Caco-2 (cell line): ENCODE measurements at regions not wholly inside any gene's neighbourhood (a gene's known extent, or its start where the extent isn't known, plus 50 kb on each side); places are given as distances from the start of the nearest gene placed in this dataset.

Experiments used
- BruUV-seq: library from RNA; stranded (reverse); fragments of 400-500 nt; replicated peaks from 2 replicates; lab custom pipeline; 2021; lab: Mats Ljungman, UMichigan
- CTCF ChIA-PET: fragments of 300-600 bp; sonication (Branson Sonifier 250); formaldehyde crosslinking; loops from one replicate; lab custom pipeline; 2022; ENCODE audit warnings: antibody characterized with exemption; lab: Charles Lee
- POLR2A ChIA-PET: fragments of 300-600 bp; sonication (Branson Sonifier 250); formaldehyde crosslinking; loops from one replicate; lab custom pipeline; 2022; ENCODE audit warnings: antibody characterized with exemption; lab: Charles Lee
- DNase-seq, 2 experiments: peaks; one replicate each; pipeline versions ENCODE4 v3.0.0 to v3.0.0-alpha.2; 2020 to 2022
- H3K27me3 ChIP-seq: replicated peaks from 2 replicates; pipeline ENCODE4 v1.6.0; 2011; ENCODE audit warnings: low read length; ENCODE audit not compliant: control insufficient read depth, insufficient read depth
- H3K36me3 ChIP-seq: 2 replicates; pipeline ENCODE4 v1.5.1; 2011; ENCODE audit warnings: low read length; ENCODE audit not compliant: control insufficient read depth, insufficient read depth
- H3K4me1 ChIP-seq: fragments of 250-450 bp; sonication (Bioruptor Pico); 2 replicates; pipeline ENCODE4 v1.5.1; 2020; ENCODE audit warnings: mild to moderate bottlenecking
- H3K4me3 ChIP-seq: 2 replicates; pipeline ENCODE4 v1.5.1; 2011; ENCODE audit warnings: low read depth, mild to moderate bottlenecking, control low read depth, low read length
- H3K9me3 ChIP-seq: fragments of 250-450 bp; sonication (Bioruptor Pico); 2 replicates; pipeline ENCODE4 v1.5.1; 2020; ENCODE audit warnings: mild to moderate bottlenecking, moderate library complexity
- H3K27ac Mint-ChIP-seq: one replicate; pipeline ENCODE4 v1.8.0; 2022; ENCODE audit warnings: mixed read lengths; ENCODE audit not compliant: unreplicated experiment
- H3K27me3 Mint-ChIP-seq: one replicate; pipeline ENCODE4 v1.8.0; 2022; ENCODE audit warnings: mixed read lengths; ENCODE audit not compliant: insufficient read depth, unreplicated experiment
- H3K36me3 Mint-ChIP-seq: one replicate; pipeline ENCODE4 v1.8.0; 2022; ENCODE audit warnings: mild to moderate bottlenecking, mixed read lengths; ENCODE audit not compliant: insufficient read depth, unreplicated experiment
- H3K4me1 Mint-ChIP-seq: one replicate; pipeline ENCODE4 v1.8.0; 2022; ENCODE audit warnings: low read depth, mixed read lengths; ENCODE audit not compliant: unreplicated experiment
- H3K4me3 Mint-ChIP-seq: one replicate; pipeline ENCODE4 v1.8.0; 2022; ENCODE audit warnings: mild to moderate bottlenecking, moderate library complexity, mixed read lengths; ENCODE audit not compliant: unreplicated experiment
- H3K9me3 Mint-ChIP-seq: one replicate; pipeline ENCODE4 v1.8.0; 2022; ENCODE audit warnings: mixed read lengths; ENCODE audit not compliant: unreplicated experiment
- intact Hi-C: fragments of 100-400 bp; cut with micrococcal nuclease; formaldehyde crosslinking; loops from one replicate; pipeline ENCODE4 v1.10.0; 2022; ENCODE audit not compliant: unreplicated experiment
- TF ChIP-seq, protein P1 (sequence below), 2 experiments: fragments of 200-600 bp in 1 of 2; IDR thresholded peaks; 1 replicate in 1 of 2; 2 replicates in 1 of 2; pipeline versions ENCODE4 v1.5.1 to v1.8.0; 2011 to 2022; ENCODE audit warnings: antibody characterized with exemption in 1 of 2, control low read depth in 1 of 2, inconsistent platforms in 1 of 2, low read depth in 1 of 2, low read length in 1 of 2, mild to moderate bottlenecking in 1 of 2, moderate library complexity in 1 of 2; ENCODE audit not compliant: insufficient read depth in 1 of 2, severe bottlenecking in 1 of 2, unreplicated experiment in 1 of 2

DNA sequence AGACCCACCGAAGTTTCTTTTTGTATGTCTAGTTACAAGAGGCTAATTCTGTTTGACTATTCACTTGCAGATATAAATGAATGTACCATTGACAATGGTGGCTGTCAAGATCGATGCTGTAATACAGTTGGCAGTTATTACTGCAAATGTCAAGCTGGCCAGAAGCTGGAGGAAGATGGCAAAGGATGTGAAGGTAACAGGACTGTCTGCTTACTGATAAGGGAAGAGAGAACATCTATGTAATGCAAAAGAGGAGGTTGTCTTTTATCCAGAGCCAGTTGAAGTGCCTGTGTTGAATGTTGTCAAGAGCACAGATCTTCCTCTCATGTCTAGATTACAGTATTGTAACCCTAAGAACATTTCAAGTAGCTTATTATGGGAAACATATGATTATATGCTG, 549.5 kb upstream of the GOLIM4 start:
- intact Hi-C loops = no loop called here
- H3K9me3 ChIP-seq = no peaks in the 10 kb centered on the region

DNA sequence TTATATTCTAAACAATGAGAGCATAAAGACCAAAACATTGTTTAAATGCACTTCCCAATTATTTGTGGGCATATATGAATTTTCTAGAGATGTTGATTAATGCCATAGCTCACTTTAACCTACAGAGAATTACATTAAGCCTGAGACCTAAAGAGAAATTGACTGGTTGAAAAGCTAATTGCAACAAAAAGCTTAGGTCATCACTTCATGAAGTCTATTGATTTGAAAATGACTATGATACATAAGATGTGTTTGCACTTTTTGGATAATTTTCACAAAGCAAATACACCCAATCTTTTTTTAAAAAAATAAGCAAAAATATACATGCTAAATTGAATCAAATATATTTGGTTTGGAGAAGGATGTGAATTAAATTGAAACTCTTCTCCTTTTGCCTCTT, 532.8 kb upstream of the GOLIM4 start:
- CTCF ChIA-PET = no interaction called here
- intact Hi-C loops = no loop called here

More for the DNA sequence above, 549.5 kb upstream of the GOLIM4 start:
- TF ChIP-seq, protein P1, sequence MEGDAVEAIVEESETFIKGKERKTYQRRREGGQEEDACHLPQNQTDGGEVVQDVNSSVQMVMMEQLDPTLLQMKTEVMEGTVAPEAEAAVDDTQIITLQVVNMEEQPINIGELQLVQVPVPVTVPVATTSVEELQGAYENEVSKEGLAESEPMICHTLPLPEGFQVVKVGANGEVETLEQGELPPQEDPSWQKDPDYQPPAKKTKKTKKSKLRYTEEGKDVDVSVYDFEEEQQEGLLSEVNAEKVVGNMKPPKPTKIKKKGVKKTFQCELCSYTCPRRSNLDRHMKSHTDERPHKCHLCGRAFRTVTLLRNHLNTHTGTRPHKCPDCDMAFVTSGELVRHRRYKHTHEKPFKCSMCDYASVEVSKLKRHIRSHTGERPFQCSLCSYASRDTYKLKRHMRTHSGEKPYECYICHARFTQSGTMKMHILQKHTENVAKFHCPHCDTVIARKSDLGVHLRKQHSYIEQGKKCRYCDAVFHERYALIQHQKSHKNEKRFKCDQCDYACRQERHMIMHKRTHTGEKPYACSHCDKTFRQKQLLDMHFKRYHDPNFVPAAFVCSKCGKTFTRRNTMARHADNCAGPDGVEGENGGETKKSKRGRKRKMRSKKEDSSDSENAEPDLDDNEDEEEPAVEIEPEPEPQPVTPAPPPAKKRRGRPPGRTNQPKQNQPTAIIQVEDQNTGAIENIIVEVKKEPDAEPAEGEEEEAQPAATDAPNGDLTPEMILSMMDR (IDR thresholded peaks at IDR 0.05; ENCODE audit: insufficient read depth in 1 of 2, low read depth in 1 of 2, low read length in 1 of 2, severe bottlenecking in 1 of 2, unreplicated experiment in 1 of 2) = no peak
- Mint-ChIP-seq H3K4me3 (no peak overlapping the region), H3K27ac (no peak overlapping the region), H3K9me3 (no peaks in the 10 kb centered on the region), H3K27me3 (no peaks in the 10 kb centered on the region), H3K36me3 (no peaks in the 10 kb centered on the region), H3K4me1 (no peaks in the 10 kb centered on the region)
- Histone ChIP-seq H3K27me3 (no peaks in the 10 kb centered on the region), H3K4me1 (no peaks in the 10 kb centered on the region), H3K4me3 (no peak overlapping the region), H3K36me3 (no peaks in the 10 kb centered on the region)
- BruUV-seq = no TSS peak
- POLR2A ChIA-PET = no interaction called here
- CTCF ChIA-PET = no interaction called here
- DNase-seq = no peak

DNA sequence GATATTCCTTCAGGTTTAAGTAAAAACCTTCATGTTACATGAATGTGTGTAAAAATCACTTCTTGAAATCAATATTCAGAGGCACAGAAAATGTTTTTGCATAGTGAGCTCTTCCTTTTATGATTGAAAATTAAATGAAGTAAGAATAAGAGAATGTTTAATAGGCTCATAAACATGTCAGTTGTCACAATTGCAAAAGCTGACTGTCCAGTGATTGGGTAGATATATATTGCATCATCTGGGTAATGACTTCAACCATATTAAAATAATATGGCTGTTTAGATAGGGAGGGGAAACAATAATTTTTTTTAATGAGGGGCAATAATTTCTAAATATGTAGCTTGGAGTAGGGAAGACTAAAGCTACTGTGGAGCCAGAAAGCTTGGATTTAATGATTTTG, 529.8 kb upstream of the GOLIM4 start:
- no TSS peak for BruUV-seq
- TF ChIP-seq, protein P1 (IDR thresholded peaks at IDR 0.05; ENCODE audit: insufficient read depth in 1 of 2, low read depth in 1 of 2, low read length in 1 of 2, severe bottlenecking in 1 of 2, unreplicated experiment in 1 of 2) = no peak
- DNase-seq = no peak
- Mint-ChIP-seq H3K27ac (no peak overlapping the region), H3K27me3 (peaks cover 8% of the 10 kb centered on the region), H3K4me3 (no peak overlapping the region), H3K36me3 (no peaks in the 10 kb centered on the region), H3K4me1 (no peaks in the 10 kb centered on the region), H3K9me3 (no peaks in the 10 kb centered on the region)
- Histone ChIP-seq H3K27me3 (no peaks in the 10 kb centered on the region), H3K4me1 (no peaks in the 10 kb centered on the region), H3K36me3 (no peaks in the 10 kb centered on the region), H3K4me3 (no peak overlapping the region), H3K9me3 (no peaks in the 10 kb centered on the region)
- POLR2A ChIA-PET = no interaction called here
- intact Hi-C loops = no loop called here
- CTCF ChIA-PET = interaction anchor here (1.1 kb wide), 1 partner anchor 222 kb away, joined by 5 read pairs; no protein-coding TSS in a partner anchor

More for the DNA sequence above, 532.8 kb upstream of the GOLIM4 start:
- no peak overlapping the region for H3K27ac Mint-ChIP-seq
- no peaks in the 10 kb centered on the region for H3K4me1 Mint-ChIP-seq
- H3K36me3 ChIP-seq = no peaks in the 10 kb centered on the region
- no TSS peak for BruUV-seq
- H3K27me3 ChIP-seq = no peaks in the 10 kb centered on the region
- TF ChIP-seq, protein P1 (IDR thresholded peaks at IDR 0.05; ENCODE audit: insufficient read depth in 1 of 2, low read depth in 1 of 2, low read length in 1 of 2, severe bottlenecking in 1 of 2, unreplicated experiment in 1 of 2) = no peak
- H3K4me3 ChIP-seq = no peak overlapping the region
- no peak overlapping the region for H3K4me3 Mint-ChIP-seq
- H3K4me1 ChIP-seq = no peaks in the 10 kb centered on the region
- H3K27me3 Mint-ChIP-seq = peaks cover 4% of the 10 kb centered on the region
- H3K9me3 ChIP-seq = no peaks in the 10 kb centered on the region
- POLR2A ChIA-PET = no interaction called here
- no peaks in the 10 kb centered on the region for H3K36me3 Mint-ChIP-seq
- no peak for DNase-seq
- no peaks in the 10 kb centered on the region for H3K9me3 Mint-ChIP-seq
